H1 (cell line): ENCODE measurements at regions not wholly inside any gene's neighbourhood (a gene's known extent, or its start where the extent isn't known, plus 50 kb on each side); places are given as distances from the start of the nearest gene placed in this dataset.

Experiments used
- CTCF ChIA-PET: fragments of 300-600 bp; sonication (Branson Sonifier 250); formaldehyde crosslinking; loops from one replicate; lab custom pipeline; 2021; ENCODE audit not compliant: partially characterized antibody; lab: Charles Lee
- POLR2A ChIA-PET: fragments of 300-600 bp; sonication (Branson Sonifier 250); formaldehyde crosslinking; loops from one replicate; lab custom pipeline; 2021; ENCODE audit warnings: inconsistent platforms; ENCODE audit not compliant: partially characterized antibody; lab: Charles Lee
- DNase-seq, 2 experiments: peaks; one replicate each; pipeline versions ENCODE4 v3.0.0 to v3.0.0-alpha.2; 2010 to 2022; ENCODE audit warnings: low spot score in 2 of 2, low read depth in 1 of 2, mixed read lengths in 1 of 2
- FAIRE-seq: peaks from 2 replicates; lab custom pipeline; 2011; peaks lifted over from hg19 to GRCh38; lab: Jason Lieb, UNC
- H2AFZ ChIP-seq: 2 replicates; pipeline ENCODE4 v1.8.1; 2012; ENCODE audit warnings: low read length, inconsistent platforms
- H2AK5ac ChIP-seq: 2 replicates; pipeline ENCODE4 v1.6.1; 2013; ENCODE audit warnings: low read depth, low read length
- H2BK120ac ChIP-seq: replicated peaks from 2 replicates; pipeline ENCODE3; 2013; ENCODE audit warnings: low read depth, low read length, inconsistent platforms
- H2BK12ac ChIP-seq: 2 replicates; pipeline ENCODE4 v1.6.1; 2013; ENCODE audit warnings: low read depth, low read length
- H2BK15ac ChIP-seq: 2 replicates; pipeline ENCODE4 v1.6.1; 2013; ENCODE audit warnings: low read length
- H2BK20ac ChIP-seq: 2 replicates; pipeline ENCODE4 v1.6.1; 2013; ENCODE audit warnings: low read length
- H2BK5ac ChIP-seq: 2 replicates; pipeline ENCODE4 v1.6.1; 2013; ENCODE audit warnings: low read depth, low read length
- H3K14ac ChIP-seq: 2 replicates; pipeline ENCODE4 v1.6.1; 2013; ENCODE audit warnings: inconsistent platforms; ENCODE audit not compliant: insufficient read length
- H3K18ac ChIP-seq: 2 replicates; pipeline ENCODE4 v1.6.1; 2013; ENCODE audit warnings: low read length; ENCODE audit errors: extremely low read depth
- H3K23ac ChIP-seq: 2 replicates; pipeline ENCODE4 v1.6.1; 2013; ENCODE audit warnings: inconsistent platforms; ENCODE audit not compliant: insufficient read length
- H3K23me2 ChIP-seq: 2 replicates; pipeline ENCODE4 v1.6.1; 2013; ENCODE audit warnings: low read depth, low read length
- H3K27ac ChIP-seq: 2 replicates; pipeline ENCODE4 v1.6.1; 2011; ENCODE audit warnings: low read depth, low read length, inconsistent platforms
- H3K27me3 ChIP-seq, 4 experiments: replicated peaks in 1 of 4; 1 replicate in 1 of 4; 2 replicates in 3 of 4; pipeline versions ENCODE4 v1.6.1 to v1.8.1; 2011 to 2013; ENCODE audit warnings: low read length in 3 of 4, mild to moderate bottlenecking in 3 of 4, inconsistent platforms in 2 of 4, mixed read lengths in 2 of 4, moderate library complexity in 1 of 4; ENCODE audit not compliant: control insufficient read depth in 3 of 4, insufficient read depth in 3 of 4; ENCODE audit errors: extremely low read depth in 1 of 4
- H3K36me3 ChIP-seq, 4 experiments: 2 replicates each; pipeline versions ENCODE4 v1.6.1 to v1.8.1; 2011 to 2013; ENCODE audit warnings: mild to moderate bottlenecking in 4 of 4, low read length in 3 of 4, moderate library complexity in 2 of 4, control low read depth in 1 of 4, inconsistent platforms in 1 of 4; ENCODE audit not compliant: insufficient read depth in 4 of 4, control insufficient read depth in 2 of 4
- H3K4ac ChIP-seq: replicated peaks from 2 replicates; pipeline ENCODE3; 2013; ENCODE audit warnings: low read length, low read depth, mixed read lengths, inconsistent platforms; ENCODE audit not compliant: insufficient read length
- H3K4me1 ChIP-seq, 4 experiments: replicated peaks in 1 of 4; 1 replicate in 1 of 4; 2 replicates in 3 of 4; pipeline versions ENCODE4 v1.6.1 to v1.8.1; 2011 to 2013; ENCODE audit warnings: low read length in 3 of 4, inconsistent platforms in 2 of 4, mixed read lengths in 1 of 4; ENCODE audit not compliant: insufficient read depth in 4 of 4, control insufficient read depth in 3 of 4
- H3K4me2 ChIP-seq, 2 experiments: 2 replicates each; pipeline versions ENCODE4 v1.6.1 to v1.8.1; 2011 to 2013; ENCODE audit warnings: low read depth in 2 of 2, low read length in 2 of 2, control low read depth in 1 of 2, inconsistent platforms in 1 of 2, mild to moderate bottlenecking in 1 of 2; ENCODE audit not compliant: insufficient read depth in 1 of 2
- H3K4me3 ChIP-seq, 4 experiments: fragments of 200-600, 300-600 bp in 1 of 4; sonication (generic), shearing (Covaris generic), sonication (Bioruptor Twin) in 1 of 4; 2 replicates each; pipeline versions ENCODE4 v1.5.1 to v1.8.1; 2011 to 2016; ENCODE audit warnings: low read length in 4 of 4, low read depth in 3 of 4, control low read depth in 2 of 4, inconsistent platforms in 2 of 4, mild to moderate bottlenecking in 2 of 4, mixed read lengths in 1 of 4, moderate library complexity in 1 of 4; ENCODE audit not compliant: insufficient read depth in 2 of 4; ENCODE audit errors: extremely low read depth in 1 of 4
- H3K56ac ChIP-seq: replicated peaks from 2 replicates; pipeline ENCODE3; 2013; ENCODE audit warnings: low read depth, mild to moderate bottlenecking, mixed read lengths, low read length, inconsistent platforms; ENCODE audit not compliant: insufficient read length
- H3K79me1 ChIP-seq: 2 replicates; pipeline ENCODE4 v1.6.1; 2013; ENCODE audit warnings: low read depth, low read length, control low read depth
- H3K79me2 ChIP-seq, 2 experiments: 2 replicates each; pipeline versions ENCODE4 v1.6.1 to v1.8.1; 2012 to 2013; ENCODE audit warnings: low read length in 2 of 2, mild to moderate bottlenecking in 2 of 2, inconsistent platforms in 1 of 2; ENCODE audit not compliant: insufficient read depth in 2 of 2, control insufficient read depth in 1 of 2
- H3K9ac ChIP-seq, 4 experiments: replicated peaks in 1 of 4; 1 replicate in 1 of 4; 2 replicates in 3 of 4; pipeline versions ENCODE4 v1.6.1 to v1.8.1; 2011 to 2013; ENCODE audit warnings: low read depth in 3 of 4, low read length in 3 of 4, control low read depth in 2 of 4, mild to moderate bottlenecking in 2 of 4, moderate library complexity in 2 of 4, inconsistent platforms in 1 of 4; ENCODE audit errors: extremely low read depth in 1 of 4
- H3K9me3 ChIP-seq, 2 experiments: 2 replicates each; pipeline versions ENCODE4 v1.6.1 to v1.8.1; 2012 to 2013; ENCODE audit warnings: mild to moderate bottlenecking in 2 of 2, moderate library complexity in 2 of 2, control low read depth in 1 of 2, inconsistent platforms in 1 of 2, low read depth in 1 of 2, low read length in 1 of 2, mixed read lengths in 1 of 2; ENCODE audit not compliant: insufficient read depth in 2 of 2
- H4K20me1 ChIP-seq, 2 experiments: replicated peaks in 1 of 2; 2 replicates each; pipeline versions ENCODE3 to v1.8.1; 2011 to 2013; ENCODE audit warnings: inconsistent platforms in 2 of 2, low read length in 2 of 2, mild to moderate bottlenecking in 1 of 2; ENCODE audit not compliant: insufficient read depth in 2 of 2, control insufficient read depth in 1 of 2
- H4K5ac ChIP-seq: 2 replicates; pipeline ENCODE4 v1.6.1; 2013; ENCODE audit warnings: low read length, low read depth, mixed read lengths, inconsistent platforms; ENCODE audit not compliant: insufficient read length
- H4K8ac ChIP-seq: 2 replicates; pipeline ENCODE4 v1.8.0; 2013; ENCODE audit warnings: mild to moderate bottlenecking, moderate library complexity, low read length, inconsistent platforms; ENCODE audit not compliant: insufficient read depth; ENCODE audit errors: extremely low read depth
- H4K91ac ChIP-seq: replicated peaks from 2 replicates; pipeline ENCODE3; 2013; ENCODE audit warnings: low read length, mixed read lengths, inconsistent platforms; ENCODE audit not compliant: insufficient read length
- ASH2L ChIP-seq: fragments of 200-600, 300-600 bp; sonication (generic); IDR thresholded peaks from one replicate; pipeline ENCODE4 v1.7.1; 2017; ENCODE audit warnings: low read length
- CBX5 ChIP-seq: fragments of 300-800, 300-1000 bp; sonication (generic); IDR thresholded peaks from 2 replicates; pipeline ENCODE4 v1.7.1; 2016; ENCODE audit warnings: antibody characterized with exemption, low read length, low read depth
- CHD2 ChIP-seq: IDR thresholded peaks from 2 replicates; pipeline ENCODE4 v1.6.1; 2012; ENCODE audit warnings: low read length, improper control_type of control experiment
- MAFK ChIP-seq: IDR thresholded peaks from 2 replicates; pipeline ENCODE4 v1.6.1; 2012; ENCODE audit warnings: low read depth, mild to moderate bottlenecking, improper control_type of control experiment, low read length
- TEAD4 ChIP-seq: IDR thresholded peaks from 2 replicates; pipeline ENCODE4 v1.6.1; 2012; ENCODE audit warnings: low read depth, low read length, inconsistent platforms, mixed read lengths
- WGBS, 2 experiments: shearing (Covaris generic) in 1 of 2; methylation state at CpG; one replicate each; pipeline versions ENCODE4 v1.1.6 to v1.1.7; 2013 to 2015; ENCODE audit warnings: low lambda C conversion rate in 2 of 2, mixed read lengths in 2 of 2, inconsistent platforms in 1 of 2, low coverage in 1 of 2, missing lambda C conversion rate in 1 of 2; ENCODE audit not compliant: insufficient replicate concordance in 2 of 2, insufficient coverage in 1 of 2, insufficient read length in 1 of 2; ENCODE audit errors: extremely low coverage in 1 of 2, missing lambda C conversion rate in 1 of 2; 5-methylcytosine and 5-hydroxymethylcytosine counted together

DNA sequence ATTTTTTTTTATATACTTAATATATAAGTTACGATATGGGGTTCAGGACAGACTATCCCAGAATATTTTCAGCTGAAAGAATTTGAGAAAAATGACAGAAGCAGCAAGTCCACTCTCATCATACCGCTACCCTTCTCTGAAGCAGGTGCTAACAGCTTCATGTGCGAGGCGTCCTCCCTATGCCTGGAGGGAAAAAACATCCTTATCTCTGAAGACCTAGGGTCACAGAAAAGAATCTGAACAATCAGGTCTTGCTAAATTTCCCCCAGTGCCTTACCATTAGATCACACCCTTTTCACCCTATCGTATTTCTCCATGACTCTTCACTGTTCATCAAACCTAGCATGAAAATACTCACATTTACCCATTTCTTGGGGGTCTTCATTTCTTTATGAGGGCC is 51.9 kb upstream of the CREB1 start:
- Histone ChIP-seq H3K14ac (no peak overlapping the region), H3K4me2 (no peak overlapping the region), H3K23me2 (no peaks in the 10 kb centered on the region), H2BK5ac (no peak overlapping the region), H3K4ac (no peak overlapping the region), H2BK12ac (no peak overlapping the region), H3K79me1 (no peaks in the 10 kb centered on the region), H3K36me3 (no peaks in the 10 kb centered on the region), H2AFZ (no peak overlapping the region), H2BK15ac (no peak overlapping the region), H4K8ac (no peak overlapping the region), H4K91ac (no peak overlapping the region), H3K9ac (no peak overlapping the region), H2BK120ac (no peak overlapping the region), H2BK20ac (no peak overlapping the region), H3K4me1 (peaks cover under 1 to 16% (median 4%) of the 10 kb centered on the region in 4 experiments; a peak in 3 of 7 replicates), H3K27me3 (no peaks in the 10 kb centered on the region), H4K20me1 (no peaks in the 10 kb centered on the region), H4K5ac (no peak overlapping the region), H3K9me3 (no peaks in the 10 kb centered on the region), H2AK5ac (no peak overlapping the region), H3K27ac (no peak overlapping the region), H3K56ac (no peak overlapping the region), H3K4me3 (no peak overlapping the region), H3K23ac (no peak overlapping the region), H3K18ac (no peak overlapping the region), H3K79me2 (no peaks in the 10 kb centered on the region)
- WGBS, 2 experiments = 87% methylated on average over 5 of the region's 5 CpGs; no CpG with 5 or more reads in 1 of the 2 experiments
- TF ChIP-seq ASH2L (no peak), TEAD4 (no peak), CBX5 (no peak), CHD2 (no peak), MAFK (no peak)
- DNase-seq = no peak
- FAIRE-seq = no peak
- ChIA-PET CTCF (interaction anchor here (0.7 to 2.8 kb wide), 3 partner anchors 19 to 561 kb away, joined by 3 to 20 read pairs (median 5); no protein-coding TSS in a partner anchor), POLR2A (no interaction called here)
